Tibial nerve (tissue), 4 donors: ENCODE measurements at regions not wholly inside any gene's neighbourhood (a gene's known extent, or its start where the extent isn't known, plus 50 kb on each side); places are given as distances from the start of the nearest gene placed in this dataset.

Source experiments
- DNase-seq, 2 donors: peaks; one replicate each; pipeline ENCODE4 v3.0.0-alpha.2; 2019; ENCODE audit warnings: low spot score in 2 of 2
- H3K27ac ChIP-seq, 4 donors: fragments of 200-600 bp; sonication (generic) in 3 of 4; one replicate each; pipeline ENCODE4 v1.5.1; 2017 to 2019; ENCODE audit warnings: mild to moderate bottlenecking in 1 of 4
- H3K27me3 ChIP-seq, 2 donors: fragments of 200-600 bp; sonication (generic) in 1 of 2; one replicate each; pipeline versions ENCODE4 v1.5.1 to v1.6.0; 2017 to 2019
- H3K36me3 ChIP-seq, 3 donors: fragments of 200-600 bp; sonication (generic); one replicate each; pipeline ENCODE4 v1.5.1; 2018 to 2019
- H3K4me1 ChIP-seq, 4 donors: fragments of 200-600 bp; sonication (generic) in 3 of 4; one replicate each; pipeline ENCODE4 v1.5.1; 2017 to 2019
- H3K4me3 ChIP-seq, 4 donors: fragments of 200-600 bp; sonication (generic) in 3 of 4; one replicate each; pipeline ENCODE4 v1.5.1; 2017 to 2019; ENCODE audit warnings: mild to moderate bottlenecking in 1 of 4, moderate library complexity in 1 of 4
- H3K9me3 ChIP-seq, 4 donors: fragments of 200-600 bp; sonication (generic) in 3 of 4; one replicate each; pipeline ENCODE4 v1.5.1; 2017 to 2019
- EP300 ChIP-seq, 2 donors: sonication (generic); formaldehyde crosslinking; IDR thresholded peaks; one replicate each; pipeline ENCODE4 v1.6.1; 2017; ENCODE audit warnings: antibody characterized with exemption in 2 of 2, mild to moderate bottlenecking in 1 of 2
- POLR2A ChIP-seq, 2 donors: fragments of 450-650 bp; IDR thresholded peaks; one replicate each; pipeline ENCODE4 v1.6.1; 2017; ENCODE audit warnings: antibody characterized with exemption in 2 of 2, mild to moderate bottlenecking in 2 of 2, moderate library complexity in 2 of 2
- WGBS, 2 donors: methylation state at CpG; one replicate each; pipeline ENCODE4 v1.1.5; 2018; 5-methylcytosine and 5-hydroxymethylcytosine counted together
- TF ChIP-seq, protein P1 (sequence below), 5 experiments: fragments of 200-600 bp in 3 of 5; fragments of 450-650 bp in 2 of 5; sonication (generic) in 3 of 5; IDR thresholded peaks; one replicate each; pipeline ENCODE4 v1.5.1; 2016 to 2019; ENCODE audit warnings: antibody characterized with exemption in 5 of 5, mild to moderate bottlenecking in 3 of 5, moderate library complexity in 2 of 5

DNA sequence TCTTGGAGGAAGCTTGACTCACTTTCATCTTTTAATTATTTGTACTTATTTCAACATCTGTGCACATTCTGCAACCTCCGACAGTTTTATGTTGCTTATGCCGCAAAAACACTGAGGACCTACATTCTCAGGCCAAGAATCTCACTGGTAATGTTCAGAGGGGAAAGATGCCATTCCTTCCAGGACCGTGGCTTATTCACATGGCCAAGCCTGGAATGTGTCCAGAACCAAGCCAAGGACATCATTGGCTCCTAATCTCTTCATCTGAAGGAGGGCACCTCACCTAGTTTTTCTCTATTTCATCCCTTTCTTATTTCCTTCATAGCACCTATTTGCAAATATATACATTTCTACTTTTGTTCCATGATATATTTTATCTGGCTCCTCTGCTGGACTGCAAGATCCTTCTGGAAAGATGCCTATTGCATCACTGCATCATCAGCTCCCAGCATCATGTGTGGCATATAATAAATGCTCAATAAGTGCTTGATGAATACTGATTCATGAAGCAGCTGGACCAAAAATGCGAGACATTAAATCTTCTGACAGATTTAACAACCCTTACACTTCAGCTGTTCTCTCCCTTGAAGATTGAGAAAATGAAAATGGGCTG lies 377.1 kb downstream of the TNS1 start:
- peak overlapping the region in 2 of 4 donors; percentile 3 to 33 for H3K27ac ChIP-seq
- no peaks in the 10 kb centered on the region for H3K27me3 ChIP-seq

DNA sequence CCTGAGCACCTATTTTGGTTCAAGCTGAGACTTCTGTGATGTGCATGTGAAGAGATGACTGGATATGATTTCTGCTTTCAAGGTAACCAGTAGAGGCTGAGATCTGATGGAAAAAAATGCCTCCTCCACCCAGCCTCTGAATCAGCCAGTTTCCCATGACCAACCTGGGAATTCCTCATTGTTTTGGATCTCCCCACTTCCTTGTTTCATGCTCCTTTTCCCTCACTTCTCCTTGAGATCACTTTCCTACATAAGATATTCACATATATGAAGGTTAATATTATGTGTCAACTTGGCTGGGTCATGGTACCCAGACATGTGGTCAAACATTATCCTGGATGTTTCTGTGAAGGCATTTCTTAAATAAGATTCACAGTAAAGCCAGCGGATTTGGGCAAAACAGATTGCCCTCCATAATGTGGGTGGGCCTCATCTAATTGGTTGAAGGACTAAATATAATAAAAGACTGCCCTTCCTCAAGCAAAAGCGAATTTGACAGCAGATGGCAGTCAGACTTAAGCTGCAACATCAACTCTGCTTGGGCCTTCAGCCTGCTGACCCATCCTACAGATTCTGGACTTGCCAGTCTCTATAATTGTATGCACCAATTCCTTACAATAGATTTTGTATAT lies 379.4 kb downstream of the TNS1 start:
- no peak overlapping the region for H3K4me3 ChIP-seq
- H3K36me3 ChIP-seq, result no peaks in the 10 kb centered on the region
- H3K27ac ChIP-seq, result peak overlapping the region in 1 of 4 donors; percentile 1
- peaks cover 0 to 46% (median 16%) of the 10 kb centered on the region in 4 donors for H3K4me1 ChIP-seq
- H3K9me3 ChIP-seq, result no peaks in the 10 kb centered on the region
- 96 to 100% methylated on average over 2 of the region's 2 CpGs for WGBS, 2 donors
- H3K27me3 ChIP-seq, result no peaks in the 10 kb centered on the region
- TF ChIP-seq, protein P1, sequence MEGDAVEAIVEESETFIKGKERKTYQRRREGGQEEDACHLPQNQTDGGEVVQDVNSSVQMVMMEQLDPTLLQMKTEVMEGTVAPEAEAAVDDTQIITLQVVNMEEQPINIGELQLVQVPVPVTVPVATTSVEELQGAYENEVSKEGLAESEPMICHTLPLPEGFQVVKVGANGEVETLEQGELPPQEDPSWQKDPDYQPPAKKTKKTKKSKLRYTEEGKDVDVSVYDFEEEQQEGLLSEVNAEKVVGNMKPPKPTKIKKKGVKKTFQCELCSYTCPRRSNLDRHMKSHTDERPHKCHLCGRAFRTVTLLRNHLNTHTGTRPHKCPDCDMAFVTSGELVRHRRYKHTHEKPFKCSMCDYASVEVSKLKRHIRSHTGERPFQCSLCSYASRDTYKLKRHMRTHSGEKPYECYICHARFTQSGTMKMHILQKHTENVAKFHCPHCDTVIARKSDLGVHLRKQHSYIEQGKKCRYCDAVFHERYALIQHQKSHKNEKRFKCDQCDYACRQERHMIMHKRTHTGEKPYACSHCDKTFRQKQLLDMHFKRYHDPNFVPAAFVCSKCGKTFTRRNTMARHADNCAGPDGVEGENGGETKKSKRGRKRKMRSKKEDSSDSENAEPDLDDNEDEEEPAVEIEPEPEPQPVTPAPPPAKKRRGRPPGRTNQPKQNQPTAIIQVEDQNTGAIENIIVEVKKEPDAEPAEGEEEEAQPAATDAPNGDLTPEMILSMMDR (IDR thresholded peaks at IDR 0.05), result no peak
- TF ChIP-seq EP300 (IDR thresholded peaks at IDR 0.05), result no peak
- TF ChIP-seq POLR2A (IDR thresholded peaks at IDR 0.05), result no peak
- DNase-seq, result no peak

More for the DNA sequence above, 377.1 kb downstream of the TNS1 start:
- WGBS, 2 donors, result 50 to 52% methylated on average over 4 of the region's 4 CpGs
- H3K9me3 ChIP-seq, result no peaks in the 10 kb centered on the region
- no peaks in the 10 kb centered on the region for H3K36me3 ChIP-seq
- DNase-seq, result peak in 1 of 2 donors; percentile 24
- no peak overlapping the region for H3K4me3 ChIP-seq
- peaks cover 0 to 56% (median 16%) of the 10 kb centered on the region in 4 donors for H3K4me1 ChIP-seq
- TF ChIP-seq EP300 (IDR thresholded peaks at IDR 0.05) (peak in 1 of 2 donors; percentile 58), POLR2A (IDR thresholded peaks at IDR 0.05) (no peak)
- TF ChIP-seq, protein P1 (IDR thresholded peaks at IDR 0.05), result no peak

DNA sequence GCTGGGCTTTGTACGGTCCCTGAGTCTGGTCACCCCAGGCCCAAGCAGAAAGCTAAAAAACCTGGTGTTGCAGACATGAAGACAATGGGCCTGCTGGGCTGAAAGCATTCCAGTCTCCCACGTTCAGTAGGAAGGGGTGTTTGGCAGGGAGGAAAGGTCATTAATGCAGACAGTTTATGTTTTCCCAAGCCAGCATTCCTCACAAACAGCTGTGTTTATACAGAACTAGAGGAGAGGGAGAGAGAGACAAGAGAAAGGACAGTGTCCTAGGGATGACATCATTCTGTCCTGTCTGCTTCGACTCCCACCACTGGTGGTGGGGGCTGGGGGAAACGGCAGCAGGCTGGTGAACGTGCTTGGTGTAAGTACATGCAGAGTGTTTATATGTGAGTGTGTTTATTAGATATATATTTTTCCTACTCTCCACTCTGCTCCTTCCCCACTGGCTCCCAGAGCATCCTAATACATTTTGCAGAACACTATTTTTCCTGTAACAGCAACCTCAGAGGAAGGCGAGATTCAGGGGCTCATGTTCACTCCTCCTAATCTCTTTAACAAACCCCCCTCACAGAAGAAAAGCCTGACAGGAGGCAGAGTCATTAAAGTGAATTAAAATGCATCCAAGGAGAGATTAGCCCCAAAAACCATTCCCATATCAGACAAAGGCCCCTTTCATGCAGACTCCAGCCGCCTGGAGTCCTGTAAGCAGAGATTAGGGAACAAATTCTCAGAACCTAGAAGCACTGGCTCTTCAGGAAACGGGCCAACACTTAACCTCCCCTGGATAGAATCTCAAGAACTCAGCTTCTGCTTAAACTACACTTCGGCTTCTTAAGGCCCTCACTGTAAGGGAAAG lies 380.4 kb downstream of the TNS1 start:
- peak overlapping the region in 2 of 4 donors; percentile 1 to 46 for H3K27ac ChIP-seq

DNA sequence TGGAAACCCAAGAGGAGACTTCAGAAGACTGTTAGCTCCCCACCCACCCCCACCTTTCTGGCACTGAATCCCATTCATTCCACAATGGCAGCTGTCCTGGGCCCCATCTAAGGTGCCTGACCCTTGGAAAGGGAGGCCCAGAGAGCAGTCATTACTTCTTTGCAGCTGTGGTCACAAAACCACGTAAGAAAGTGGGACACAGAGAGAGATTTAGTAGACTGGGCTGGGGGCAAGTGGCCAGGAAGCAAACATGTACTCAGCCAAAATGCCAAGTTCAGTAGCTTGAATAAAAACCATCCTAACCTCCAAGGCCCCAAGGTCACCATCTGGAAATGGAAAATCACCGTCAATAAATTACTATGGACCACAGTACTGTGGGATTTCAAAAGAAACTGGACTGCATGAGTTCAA lies 381.4 kb downstream of the TNS1 start:
- H3K36me3 ChIP-seq, result no peaks in the 10 kb centered on the region
- H3K4me1 ChIP-seq, result peaks cover 0 to 39% (median 16%) of the 10 kb centered on the region in 4 donors
- no peaks in the 10 kb centered on the region for H3K9me3 ChIP-seq
- H3K27me3 ChIP-seq, result no peaks in the 10 kb centered on the region
- no peak overlapping the region for H3K4me3 ChIP-seq
- no peak for DNase-seq
- TF ChIP-seq POLR2A (IDR thresholded peaks at IDR 0.05), result no peak
- no peak for TF ChIP-seq EP300 (IDR thresholded peaks at IDR 0.05)
- no peak overlapping the region for H3K27ac ChIP-seq
- WGBS, 2 donors, result 47 to 50% methylated on average over 2 of the region's 2 CpGs

More for the DNA sequence above, 380.4 kb downstream of the TNS1 start:
- TF ChIP-seq EP300 (IDR thresholded peaks at IDR 0.05), result peak in 1 of 2 donors; percentile 45
- TF ChIP-seq, protein P1 (IDR thresholded peaks at IDR 0.05), result no peak
- Histone ChIP-seq H3K36me3 (no peaks in the 10 kb centered on the region), H3K4me3 (no peak overlapping the region), H3K27me3 (no peaks in the 10 kb centered on the region), H3K9me3 (no peaks in the 10 kb centered on the region), H3K4me1 (peaks cover 0 to 39% (median 16%) of the 10 kb centered on the region in 4 donors)
- WGBS, 2 donors, result 30 to 32% methylated on average over 9 of the region's 9 CpGs
- DNase-seq, result no peak

DNA sequence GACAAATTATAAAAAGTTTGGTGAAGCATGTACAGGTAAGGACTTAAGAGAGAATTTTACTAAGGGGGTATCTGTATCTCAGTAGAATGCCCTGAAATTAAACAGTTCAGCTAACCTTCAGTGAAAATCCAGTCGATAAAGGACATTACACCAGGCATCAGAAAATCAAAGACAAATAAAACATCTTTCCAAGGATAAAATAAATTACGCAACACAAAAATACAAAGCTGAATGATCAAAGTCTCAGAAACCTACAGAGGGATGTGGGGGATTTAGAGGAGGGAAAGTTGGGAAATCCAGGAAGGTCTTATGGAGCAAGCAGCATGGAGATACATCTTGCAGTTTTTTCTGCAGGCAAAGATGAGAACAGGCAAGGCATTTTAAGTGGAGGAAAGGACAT lies 384.1 kb downstream of the TNS1 start:
- no peaks in the 10 kb centered on the region for H3K9me3 ChIP-seq
- H3K27me3 ChIP-seq, result no peaks in the 10 kb centered on the region
- no peak for DNase-seq
- TF ChIP-seq, protein P1 (IDR thresholded peaks at IDR 0.05), result no peak
- TF ChIP-seq POLR2A (IDR thresholded peaks at IDR 0.05), result no peak
- TF ChIP-seq EP300 (IDR thresholded peaks at IDR 0.05), result no peak
- 95 to 100% methylated on average over 2 of the region's 2 CpGs for WGBS, 2 donors
- H3K4me3 ChIP-seq, result no peak overlapping the region
- H3K4me1 ChIP-seq, result peaks cover 0 to 25% (median 13%) of the 10 kb centered on the region in 4 donors
- H3K27ac ChIP-seq, result no peak overlapping the region
- H3K36me3 ChIP-seq, result no peaks in the 10 kb centered on the region
